GM03348 (cell line): ENCODE measurements at regions not wholly inside any gene's neighbourhood (a gene's known extent, or its start where the extent isn't known, plus 50 kb on each side); places are given as distances from the start of the nearest gene placed in this dataset.
"Not testable (repeated sequence)": the region's sequence is repeated elsewhere in the genome, so short reads cannot be mapped to it uniquely, and the experiment has no call there.

Experiments
- DNase-seq: peaks from one replicate; pipeline ENCODE4 v3.0.0; 2012; ENCODE audit warnings: low spot score

- DNase-seq, result no peak
Observed at GRCh38 chr4:170697045-170697444, 607.3 kb upstream of the AADAT start.

GRCh38 chr4:170691168-170691567, 601.4 kb upstream of the AADAT start:
- no peak for DNase-seq

- no peak for DNase-seq
Observed at GRCh38 chr4:170687751-170688150, 598.0 kb upstream of the AADAT start.

- not testable (repeated sequence) for DNase-seq
Observed at GRCh38 chr4:170685701-170686100, 595.9 kb upstream of the AADAT start.

- DNase-seq, result no peak
Observed at GRCh38 chr4:170682558-170683294, 593.0 kb upstream of the AADAT start.

- not testable (repeated sequence) for DNase-seq
Observed at GRCh38 chr4:170682087-170682486, 592.3 kb upstream of the AADAT start.

GRCh38 chr4:170675568-170676262, 586.0 kb upstream of the AADAT start:
- no peak for DNase-seq

GRCh38 chr4:170674176-170674575, 584.4 kb upstream of the AADAT start:
- no peak for DNase-seq

- peak; percentile 9 for DNase-seq
Observed at GRCh38 chr4:170672381-170672965, 582.7 kb upstream of the AADAT start.

- DNase-seq, result no peak
Observed at GRCh38 chr4:170671171-170671570, 581.4 kb upstream of the AADAT start.

GRCh38 chr4:170667814-170668213, 578.1 kb upstream of the AADAT start:
- no peak for DNase-seq

- no peak for DNase-seq
Observed at GRCh38 chr4:170666909-170667308, 577.2 kb upstream of the AADAT start.

- DNase-seq, result no peak
Observed at GRCh38 chr4:170662250-170662649, 572.5 kb upstream of the AADAT start.

- no peak for DNase-seq
Observed at GRCh38 chr4:170657761-170658160, 568.0 kb upstream of the AADAT start.

GRCh38 chr4:170656506-170656905, 566.8 kb upstream of the AADAT start:
- DNase-seq, result no peak

- DNase-seq, result no peak
Observed at GRCh38 chr4:170652571-170652970, 562.8 kb upstream of the AADAT start.

GRCh38 chr4:170651786-170652185, 562.0 kb upstream of the AADAT start:
- DNase-seq, result no peak

- no peak for DNase-seq
Observed at GRCh38 chr4:170627418-170627817, 537.7 kb upstream of the AADAT start.

- DNase-seq, result peak; percentile 9
Observed at GRCh38 chr4:170623899-170624298, 534.1 kb upstream of the AADAT start.

GRCh38 chr4:170610434-170610833, 520.7 kb upstream of the AADAT start:
- DNase-seq, result no peak

GRCh38 chr4:170599894-170600293, 510.1 kb upstream of the AADAT start:
- DNase-seq, result no peak

GRCh38 chr4:170591076-170591475, 501.3 kb upstream of the AADAT start:
- DNase-seq, result peak; percentile 9

- peak; percentile 4 for DNase-seq
Observed at GRCh38 chr4:170589597-170590191, 499.9 kb upstream of the AADAT start.
